ENCODE measurements at regions not wholly inside any gene's neighbourhood (a gene's known extent, or its start where the extent isn't known, plus 50 kb on each side); places are given as distances from the start of the nearest gene placed in this dataset.

DNA sequence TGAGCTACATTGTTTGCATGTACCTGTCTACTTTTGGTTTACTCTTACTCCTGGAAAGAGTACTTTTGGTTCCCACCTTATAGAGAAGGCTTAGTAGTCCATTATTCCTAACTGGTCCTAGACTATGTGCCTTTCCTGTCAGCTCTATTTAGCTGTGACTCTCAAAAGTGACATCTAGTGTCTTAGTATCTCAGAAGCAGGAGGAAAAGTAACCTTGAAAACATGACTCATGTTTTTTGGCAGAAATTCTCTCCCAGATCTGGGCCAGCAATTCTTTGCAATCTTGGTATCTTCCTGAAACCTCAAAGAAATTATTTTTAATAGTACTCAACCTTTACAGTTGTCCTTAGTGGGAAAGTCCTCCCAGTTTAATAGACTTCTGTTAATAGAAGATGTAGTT lies 691.7 kb upstream of the SEMA6A start:
- Histone ChIP-seq H3K4me3 (ENCODE audit: low read length) (no peak overlapping the region), H3K4me2 (ENCODE audit: low read length) (no peak overlapping the region), H3K79me2 (ENCODE audit: low read length) (no peaks in the 10 kb centered on the region), H3K36me3 (replicated peaks; ENCODE audit: low read depth, low read length) (no peaks in the 10 kb centered on the region), H2AFZ (ENCODE audit: low read depth, low read length) (no peak overlapping the region), H3K27ac (ENCODE audit: low read length) (no peak overlapping the region), H3K27me3 (ENCODE audit: low read depth, low read length) (no peaks in the 10 kb centered on the region), H3K9ac (ENCODE audit: low read length) (no peak overlapping the region), H4K20me1 (ENCODE audit: insufficient read depth, low read length) (no peaks in the 10 kb centered on the region), H3K9me3 (ENCODE audit: insufficient read depth, low read length) (peaks cover 11% of the 10 kb centered on the region; the same call in 1 of the 2 replicates), H3K4me1 (ENCODE audit: low read length) (no peaks in the 10 kb centered on the region)
- TF ChIP-seq EZH2phosphoT487 (IDR thresholded peaks at IDR 0.05; ENCODE audit: low read depth) = no peak
- TF ChIP-seq, protein P1, sequence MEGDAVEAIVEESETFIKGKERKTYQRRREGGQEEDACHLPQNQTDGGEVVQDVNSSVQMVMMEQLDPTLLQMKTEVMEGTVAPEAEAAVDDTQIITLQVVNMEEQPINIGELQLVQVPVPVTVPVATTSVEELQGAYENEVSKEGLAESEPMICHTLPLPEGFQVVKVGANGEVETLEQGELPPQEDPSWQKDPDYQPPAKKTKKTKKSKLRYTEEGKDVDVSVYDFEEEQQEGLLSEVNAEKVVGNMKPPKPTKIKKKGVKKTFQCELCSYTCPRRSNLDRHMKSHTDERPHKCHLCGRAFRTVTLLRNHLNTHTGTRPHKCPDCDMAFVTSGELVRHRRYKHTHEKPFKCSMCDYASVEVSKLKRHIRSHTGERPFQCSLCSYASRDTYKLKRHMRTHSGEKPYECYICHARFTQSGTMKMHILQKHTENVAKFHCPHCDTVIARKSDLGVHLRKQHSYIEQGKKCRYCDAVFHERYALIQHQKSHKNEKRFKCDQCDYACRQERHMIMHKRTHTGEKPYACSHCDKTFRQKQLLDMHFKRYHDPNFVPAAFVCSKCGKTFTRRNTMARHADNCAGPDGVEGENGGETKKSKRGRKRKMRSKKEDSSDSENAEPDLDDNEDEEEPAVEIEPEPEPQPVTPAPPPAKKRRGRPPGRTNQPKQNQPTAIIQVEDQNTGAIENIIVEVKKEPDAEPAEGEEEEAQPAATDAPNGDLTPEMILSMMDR (IDR thresholded peaks at IDR 0.05; ENCODE audit: low read depth, low read length) = no peak

DNA sequence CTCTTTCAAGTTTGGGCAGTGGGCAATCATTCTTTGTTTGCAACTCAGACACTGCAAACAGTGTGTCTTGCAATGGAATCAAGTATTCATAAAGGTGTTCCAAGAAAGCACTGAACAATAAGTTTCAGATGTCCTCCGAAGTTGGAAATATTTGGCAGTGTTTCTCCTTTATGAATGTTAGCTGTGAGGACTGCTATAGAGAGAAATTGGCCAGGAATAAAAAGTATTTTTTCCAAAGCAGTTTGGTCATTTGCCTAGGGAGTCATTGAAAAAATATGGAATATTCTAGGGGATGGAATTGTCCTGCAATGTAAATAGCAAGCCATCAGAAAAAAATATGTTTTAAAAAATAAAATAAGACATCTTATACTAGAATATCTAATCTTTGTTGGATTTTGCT lies 688.6 kb upstream of the SEMA6A start:
- Histone ChIP-seq H4K20me1 (ENCODE audit: insufficient read depth, low read length) (no peaks in the 10 kb centered on the region), H3K36me3 (replicated peaks; ENCODE audit: low read depth, low read length) (no peaks in the 10 kb centered on the region), H3K79me2 (ENCODE audit: low read length) (no peaks in the 10 kb centered on the region), H2AFZ (ENCODE audit: low read depth, low read length) (no peak overlapping the region), H3K4me2 (ENCODE audit: low read length) (no peak overlapping the region), H3K9me3 (ENCODE audit: insufficient read depth, low read length) (peaks cover 11% of the 10 kb centered on the region; the same call in 1 of the 2 replicates), H3K4me3 (ENCODE audit: low read length) (no peak overlapping the region), H3K27ac (ENCODE audit: low read length) (no peak overlapping the region), H3K9ac (ENCODE audit: low read length) (no peak overlapping the region), H3K27me3 (ENCODE audit: low read depth, low read length) (no peaks in the 10 kb centered on the region), H3K4me1 (ENCODE audit: low read length) (no peaks in the 10 kb centered on the region)
- TF ChIP-seq EZH2phosphoT487 (IDR thresholded peaks at IDR 0.05; ENCODE audit: low read depth) = no peak
- TF ChIP-seq, protein P1 (IDR thresholded peaks at IDR 0.05; ENCODE audit: low read depth, low read length) = no peak

DNA sequence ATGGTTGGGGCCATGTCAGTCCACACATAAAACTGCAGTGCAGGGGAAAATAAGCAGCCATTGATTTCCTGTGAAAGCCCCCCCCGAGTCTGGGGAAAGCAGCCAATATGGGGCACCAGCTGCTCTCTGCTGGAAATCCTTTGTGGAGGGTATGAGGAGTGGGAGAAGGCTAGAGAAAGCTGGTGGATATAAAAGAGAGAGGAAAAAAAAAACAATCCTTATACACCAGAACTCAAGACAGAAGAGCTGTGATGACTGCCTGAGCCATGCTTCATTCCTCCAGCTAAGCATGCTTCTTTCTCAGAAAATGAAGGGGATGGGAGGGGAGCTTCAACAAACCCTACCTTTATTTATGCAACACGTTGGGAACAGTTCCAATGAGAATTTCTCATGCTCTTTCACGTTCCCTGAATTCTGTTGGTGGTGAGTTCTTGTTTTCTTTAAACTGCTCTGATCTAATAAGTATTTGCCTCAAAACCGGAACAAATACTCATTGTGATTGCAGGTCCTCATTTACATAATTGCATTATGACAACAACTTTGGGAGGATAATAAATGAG lies 688.0 kb upstream of the SEMA6A start:
- TF ChIP-seq EZH2phosphoT487 (IDR thresholded peaks at IDR 0.05; ENCODE audit: low read depth) = no peak
- TF ChIP-seq, protein P1 (IDR thresholded peaks at IDR 0.05; ENCODE audit: low read depth, low read length) = no peak
- H3K9me3 ChIP-seq (ENCODE audit: insufficient read depth, low read length) = peaks cover 11% of the 10 kb centered on the region; the same call in 1 of the 2 replicates
- no peaks in the 10 kb centered on the region for H3K36me3 ChIP-seq (replicated peaks; ENCODE audit: low read depth, low read length)
- H3K9ac ChIP-seq (ENCODE audit: low read length) = no peak overlapping the region
- H3K27me3 ChIP-seq (ENCODE audit: low read depth, low read length) = no peaks in the 10 kb centered on the region
- no peak overlapping the region for H3K27ac ChIP-seq (ENCODE audit: low read length)
- no peak overlapping the region for H3K4me3 ChIP-seq (ENCODE audit: low read length)
- no peak overlapping the region for H3K4me2 ChIP-seq (ENCODE audit: low read length)
- H2AFZ ChIP-seq (ENCODE audit: low read depth, low read length) = no peak overlapping the region
- no peaks in the 10 kb centered on the region for H3K4me1 ChIP-seq (ENCODE audit: low read length)
- no peaks in the 10 kb centered on the region for H3K79me2 ChIP-seq (ENCODE audit: low read length)
- no peaks in the 10 kb centered on the region for H4K20me1 ChIP-seq (ENCODE audit: insufficient read depth, low read length)

DNA sequence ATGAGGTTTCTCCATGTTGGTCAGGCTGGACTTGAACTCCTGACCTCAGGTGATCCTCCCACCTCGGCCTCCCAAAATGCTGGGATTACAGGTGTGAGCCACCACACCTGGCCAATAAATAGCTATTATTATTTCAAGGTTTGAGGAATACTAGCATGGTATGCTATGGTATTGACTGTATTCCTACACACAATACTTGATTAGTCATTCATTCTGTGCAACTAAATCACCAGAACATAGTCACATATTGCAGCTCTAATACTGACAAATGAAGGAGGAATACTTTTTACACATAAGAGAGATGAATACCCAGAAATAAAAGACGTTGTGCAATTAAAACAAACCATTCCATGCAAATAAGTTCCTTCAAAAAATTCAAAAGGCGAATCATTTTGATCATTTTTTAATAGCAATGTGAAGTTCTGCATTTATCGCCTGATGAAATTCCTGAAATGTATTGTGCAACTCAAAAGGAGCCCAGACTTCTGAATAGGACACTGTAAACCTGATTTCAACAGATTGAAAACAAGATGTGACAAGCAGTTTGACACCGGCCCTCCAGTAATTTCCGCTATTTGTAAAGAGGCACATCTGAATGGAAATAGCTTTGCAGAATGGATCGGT lies 687.4 kb upstream of the SEMA6A start:
- no peak overlapping the region for H3K9ac ChIP-seq (ENCODE audit: low read length)
- no peak overlapping the region for H3K4me3 ChIP-seq (ENCODE audit: low read length)
- H3K9me3 ChIP-seq (ENCODE audit: insufficient read depth, low read length) = peaks cover 11% of the 10 kb centered on the region; the same call in 1 of the 2 replicates
- no peaks in the 10 kb centered on the region for H3K4me1 ChIP-seq (ENCODE audit: low read length)
- no peaks in the 10 kb centered on the region for H4K20me1 ChIP-seq (ENCODE audit: insufficient read depth, low read length)
- no peaks in the 10 kb centered on the region for H3K27me3 ChIP-seq (ENCODE audit: low read depth, low read length)
- no peak overlapping the region for H3K4me2 ChIP-seq (ENCODE audit: low read length)
- TF ChIP-seq EZH2phosphoT487 (IDR thresholded peaks at IDR 0.05; ENCODE audit: low read depth) = no peak
- TF ChIP-seq, protein P1 (IDR thresholded peaks at IDR 0.05; ENCODE audit: low read depth, low read length) = no peak
- no peaks in the 10 kb centered on the region for H3K79me2 ChIP-seq (ENCODE audit: low read length)
- H2AFZ ChIP-seq (ENCODE audit: low read depth, low read length) = no peak overlapping the region
- no peaks in the 10 kb centered on the region for H3K36me3 ChIP-seq (replicated peaks; ENCODE audit: low read depth, low read length)
- no peak overlapping the region for H3K27ac ChIP-seq (ENCODE audit: low read length)

Measured in OCI-LY3 (cell line).